ENCODE measurements at regions not wholly inside any gene's neighbourhood (a gene's known extent, or its start where the extent isn't known, plus 50 kb on each side); places are given as distances from the start of the nearest gene placed in this dataset.

GRCh38 chr1:14238472-14239307 is 359.8 kb upstream of the KAZN start:
- no peak overlapping the region for H3K27ac ChIP-seq
- TF ChIP-seq CTCF (conservative IDR thresholded peaks at IDR 0.05) = no peak

- H3K27ac ChIP-seq = no peak overlapping the region
- no peak for TF ChIP-seq CTCF (conservative IDR thresholded peaks at IDR 0.05)
These were observed 358.2 kb upstream of the KAZN start for GRCh38 chr1:14240265-14240664.

- no peak overlapping the region for H3K27ac ChIP-seq
- TF ChIP-seq CTCF (conservative IDR thresholded peaks at IDR 0.05) = no peak
These were observed 356.4 kb upstream of the KAZN start for GRCh38 chr1:14242123-14242522.

- H3K27ac ChIP-seq = no peak overlapping the region
- no peak for TF ChIP-seq CTCF (conservative IDR thresholded peaks at IDR 0.05)
These were observed 355.6 kb upstream of the KAZN start for GRCh38 chr1:14242870-14243269.

GRCh38 chr1:14245954-14246353 is 352.5 kb upstream of the KAZN start:
- no peak for TF ChIP-seq CTCF (conservative IDR thresholded peaks at IDR 0.05)
- H3K27ac ChIP-seq = no peak overlapping the region

GRCh38 chr1:14246471-14246870 is 352.0 kb upstream of the KAZN start:
- no peak for TF ChIP-seq CTCF (conservative IDR thresholded peaks at IDR 0.05)
- H3K27ac ChIP-seq = no peak overlapping the region

GRCh38 chr1:14247666-14248065 is 350.8 kb upstream of the KAZN start:
- H3K27ac ChIP-seq = no peak overlapping the region
- TF ChIP-seq CTCF (conservative IDR thresholded peaks at IDR 0.05) = no peak
